Neural cell (in vitro differentiated cells): ENCODE measurements at regions not wholly inside any gene's neighbourhood (a gene's known extent, or its start where the extent isn't known, plus 50 kb on each side); places are given as distances from the start of the nearest gene placed in this dataset.

ENCODE experiments used
- EZH2 ChIP-seq: fragments of 200-600, 300-800 bp; shearing (Covaris generic), sonication (generic); IDR thresholded peaks from 2 replicates; pipeline ENCODE4 v1.6.1; 2014; ENCODE audit warnings: antibody characterized with exemption, low read length, borderline replicate concordance, mild to moderate bottlenecking; ENCODE audit not compliant: insufficient read depth, poor library complexity, severe bottlenecking
- MXI1 ChIP-seq: fragments of 450-650 bp; conservative IDR thresholded peaks from 2 replicates; pipeline ENCODE4 v1.6.1; 2014; ENCODE audit warnings: antibody characterized with exemption, mild to moderate bottlenecking; ENCODE audit not compliant: poor library complexity, severe bottlenecking
- POLR2AphosphoS5 ChIP-seq: IDR thresholded peaks from 2 replicates; pipeline ENCODE4 v1.6.1; 2012
- RAD21 ChIP-seq: fragments of 450-650 bp; conservative IDR thresholded peaks from 2 replicates; pipeline ENCODE4 v1.6.1; 2014; ENCODE audit warnings: antibody characterized with exemption, mild to moderate bottlenecking, moderate library complexity
- TF ChIP-seq, protein P1 (sequence below): fragments of 450-650 bp; IDR thresholded peaks from 2 replicates; pipeline ENCODE4 v1.5.1; 2014; ENCODE audit warnings: antibody characterized with exemption, mild to moderate bottlenecking, moderate library complexity; ENCODE audit not compliant: poor library complexity, severe bottlenecking

DNA sequence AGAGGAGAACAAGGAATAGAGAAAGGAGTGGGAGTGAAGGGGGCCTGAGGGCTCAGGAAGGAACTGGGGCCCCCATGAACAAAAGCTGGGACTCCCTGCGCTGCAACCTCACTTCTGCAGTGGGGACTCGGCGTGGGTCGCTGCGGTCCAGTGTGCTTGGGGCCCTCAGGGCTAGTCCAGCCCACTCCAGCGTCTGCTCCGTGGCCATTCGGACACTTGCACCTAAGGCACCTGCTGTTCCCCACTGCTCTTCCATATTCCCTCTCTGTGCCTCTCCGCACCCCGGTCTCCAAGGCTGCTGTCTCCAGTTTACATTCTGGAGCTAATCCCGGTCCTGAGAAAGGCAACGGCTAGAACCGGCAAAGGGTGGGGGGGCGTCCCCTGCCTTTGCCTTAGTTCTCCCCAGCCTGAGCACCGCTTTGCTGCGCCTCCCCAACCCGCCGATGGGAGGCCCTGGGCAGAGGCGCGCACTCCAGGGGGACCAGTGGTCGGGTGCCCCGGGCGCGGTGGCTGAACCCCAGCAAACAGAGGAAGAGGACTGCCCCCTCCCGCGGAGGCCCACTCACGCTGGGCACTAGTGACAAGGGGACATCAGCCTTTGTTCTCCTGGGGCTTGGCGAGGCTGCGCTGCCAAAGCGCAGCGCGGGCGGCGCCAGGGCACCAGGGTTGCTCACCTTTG, 327.7 kb upstream of the F9 start:
- TF ChIP-seq, protein P1, sequence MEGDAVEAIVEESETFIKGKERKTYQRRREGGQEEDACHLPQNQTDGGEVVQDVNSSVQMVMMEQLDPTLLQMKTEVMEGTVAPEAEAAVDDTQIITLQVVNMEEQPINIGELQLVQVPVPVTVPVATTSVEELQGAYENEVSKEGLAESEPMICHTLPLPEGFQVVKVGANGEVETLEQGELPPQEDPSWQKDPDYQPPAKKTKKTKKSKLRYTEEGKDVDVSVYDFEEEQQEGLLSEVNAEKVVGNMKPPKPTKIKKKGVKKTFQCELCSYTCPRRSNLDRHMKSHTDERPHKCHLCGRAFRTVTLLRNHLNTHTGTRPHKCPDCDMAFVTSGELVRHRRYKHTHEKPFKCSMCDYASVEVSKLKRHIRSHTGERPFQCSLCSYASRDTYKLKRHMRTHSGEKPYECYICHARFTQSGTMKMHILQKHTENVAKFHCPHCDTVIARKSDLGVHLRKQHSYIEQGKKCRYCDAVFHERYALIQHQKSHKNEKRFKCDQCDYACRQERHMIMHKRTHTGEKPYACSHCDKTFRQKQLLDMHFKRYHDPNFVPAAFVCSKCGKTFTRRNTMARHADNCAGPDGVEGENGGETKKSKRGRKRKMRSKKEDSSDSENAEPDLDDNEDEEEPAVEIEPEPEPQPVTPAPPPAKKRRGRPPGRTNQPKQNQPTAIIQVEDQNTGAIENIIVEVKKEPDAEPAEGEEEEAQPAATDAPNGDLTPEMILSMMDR, result peak; percentile 50
- no peak for TF ChIP-seq EZH2
- no peak for TF ChIP-seq POLR2AphosphoS5
- TF ChIP-seq RAD21, result no peak
- TF ChIP-seq MXI1, result no peak
